Naive thymus-derived CD4-positive, alpha-beta T cell (primary cell): ENCODE measurements at regions not wholly inside any gene's neighbourhood (a gene's known extent, or its start where the extent isn't known, plus 50 kb on each side); places are given as distances from the start of the nearest gene placed in this dataset.

Source experiments
- ATAC-seq: fragments of 150-1000 bp; cut with Tn5 transposase; 2 replicates; pipeline ENCODE4 v1.10.0; 2021; ENCODE audit warnings: mild to moderate bottlenecking, moderate library complexity
- CTCF ChIA-PET: fragments of 350-600 bp; sonication (Branson Sonifier 250); formaldehyde crosslinking; loops from one replicate; lab custom pipeline; 2021; ENCODE audit warnings: antibody characterized with exemption; lab: Charles Lee
- POLR2A ChIA-PET: fragments of 350-600 bp; sonication (Branson Sonifier 250); formaldehyde crosslinking; loops from one replicate; lab custom pipeline; 2021; ENCODE audit warnings: antibody characterized with exemption, inconsistent platforms; lab: Charles Lee
- DNase-seq, 9 donors: peaks; one replicate each; pipeline versions ENCODE4 v3.0.0 to v3.0.0-alpha.2; 2020 to 2022; ENCODE audit warnings: mixed read lengths in 1 of 9
- H3K27ac ChIP-seq: one replicate; pipeline ENCODE4 v1.7.0; 2013; ENCODE audit warnings: mild to moderate bottlenecking, low read depth, low read length, moderate library complexity
- H3K27me3 ChIP-seq, 2 donors: one replicate each; pipeline ENCODE4 v1.7.0; 2013; ENCODE audit warnings: low read length in 2 of 2, mild to moderate bottlenecking in 2 of 2, moderate library complexity in 2 of 2; ENCODE audit not compliant: control insufficient read depth in 2 of 2, insufficient read depth in 2 of 2
- H3K36me3 ChIP-seq, 3 experiments: 1 replicate in 2 of 3; 2 replicates in 1 of 3; pipeline ENCODE4 v1.7.0; 2013; ENCODE audit warnings: low read length in 3 of 3, mild to moderate bottlenecking in 3 of 3, moderate library complexity in 1 of 3; ENCODE audit not compliant: insufficient read depth in 3 of 3, control insufficient read depth in 2 of 3
- H3K4me1 ChIP-seq, 2 donors: one replicate each; pipeline ENCODE4 v1.7.0; 2013; ENCODE audit warnings: low read length in 2 of 2, mild to moderate bottlenecking in 2 of 2, moderate library complexity in 1 of 2; ENCODE audit not compliant: control insufficient read depth in 2 of 2, insufficient read depth in 2 of 2
- H3K4me3 ChIP-seq: 2 replicates; pipeline ENCODE4 v1.7.0; 2013; ENCODE audit warnings: mild to moderate bottlenecking, low read length
- H3K9me3 ChIP-seq, 3 experiments: 1 replicate in 2 of 3; 2 replicates in 1 of 3; pipeline ENCODE4 v1.7.0; 2013; ENCODE audit warnings: low read length in 3 of 3; ENCODE audit not compliant: control insufficient read depth in 2 of 3
- H3K27ac Mint-ChIP-seq, 9 donors: one replicate each; pipeline ENCODE4 v1.8.0; 2020 to 2022; ENCODE audit warnings: mixed read lengths in 9 of 9, mild to moderate bottlenecking in 8 of 9, moderate library complexity in 5 of 9, inconsistent platforms in 2 of 9
- H3K27me3 Mint-ChIP-seq, 5 donors: one replicate each; pipeline ENCODE4 v1.8.0; 2021 to 2022; ENCODE audit warnings: mixed read lengths in 5 of 5, mild to moderate bottlenecking in 1 of 5
- H3K36me3 Mint-ChIP-seq, 5 donors: one replicate each; pipeline ENCODE4 v1.8.0; 2020 to 2022; ENCODE audit warnings: mixed read lengths in 5 of 5, mild to moderate bottlenecking in 3 of 5, inconsistent platforms in 1 of 5
- H3K4me1 Mint-ChIP-seq, 7 donors: one replicate each; pipeline ENCODE4 v1.8.0; 2020 to 2022; ENCODE audit warnings: mixed read lengths in 7 of 7, mild to moderate bottlenecking in 3 of 7, inconsistent platforms in 1 of 7
- H3K4me3 Mint-ChIP-seq, 10 donors: one replicate each; pipeline ENCODE4 v1.8.0; 2020 to 2022; ENCODE audit warnings: mild to moderate bottlenecking in 10 of 10, mixed read lengths in 10 of 10, moderate library complexity in 6 of 10, inconsistent platforms in 2 of 10
- H3K9me3 Mint-ChIP-seq, 11 donors: one replicate each; pipeline ENCODE4 v1.8.0; 2020 to 2022; ENCODE audit warnings: mixed read lengths in 11 of 11, mild to moderate bottlenecking in 4 of 11, inconsistent platforms in 1 of 11, moderate library complexity in 1 of 11
- intact Hi-C, 2 donors: fragments of 100-400 bp; cut with micrococcal nuclease; formaldehyde crosslinking; loops; one replicate each; pipeline ENCODE4 v1.15.1; 2023

- POLR2A ChIA-PET: no interaction called here
- H3K4me1 Mint-ChIP-seq: peaks cover 0 to 6% (median 0%) of the 10 kb centered on the region in 7 donors
Observed at GRCh38 chr7:21101541-21101940, 314.9 kb upstream of the SP8 start.

GRCh38 chr7:21103426-21104123 lies 316.9 kb upstream of the SP8 start:
- ATAC-seq (no peak), DNase-seq (no peak)
- H3K4me3 ChIP-seq: no peak overlapping the region
- H3K27me3 ChIP-seq: no peaks in the 10 kb centered on the region
- H3K36me3 Mint-ChIP-seq: no peaks in the 10 kb centered on the region
- no peaks in the 10 kb centered on the region for H3K4me1 ChIP-seq
- peaks cover 0 to 27% (median 18%) of the 10 kb centered on the region in 5 donors for H3K27me3 Mint-ChIP-seq
- no peaks in the 10 kb centered on the region for H3K9me3 ChIP-seq
- CTCF ChIA-PET: no interaction called here
- intact Hi-C loops: no loop called here
- POLR2A ChIA-PET: no interaction called here
- H3K27ac ChIP-seq: no peak overlapping the region
- H3K36me3 ChIP-seq: no peaks in the 10 kb centered on the region
- no peaks in the 10 kb centered on the region for H3K4me1 Mint-ChIP-seq
- peaks cover 0 to 2% (median 0%) of the 10 kb centered on the region in 11 donors for H3K9me3 Mint-ChIP-seq
- H3K4me3 Mint-ChIP-seq: no peak overlapping the region
- no peak overlapping the region for H3K27ac Mint-ChIP-seq

More at GRCh38 chr7:21101541-21101940, 314.9 kb upstream of the SP8 start:
- Mint-ChIP-seq H3K27me3 (peaks cover 0 to 30% (median 15%) of the 10 kb centered on the region in 5 donors), H3K27ac (no peak overlapping the region), H3K36me3 (peaks cover 0 to 4% (median 0%) of the 10 kb centered on the region in 5 donors), H3K9me3 (peaks cover 0 to 2% (median 0%) of the 10 kb centered on the region in 11 donors), H3K4me3 (no peak overlapping the region)
- H3K9me3 ChIP-seq: no peaks in the 10 kb centered on the region
- intact Hi-C loops: no loop called here
- H3K4me3 ChIP-seq: no peak overlapping the region
- DNase-seq: no peak
- H3K27me3 ChIP-seq: no peaks in the 10 kb centered on the region
- H3K36me3 ChIP-seq: no peaks in the 10 kb centered on the region
- H3K27ac ChIP-seq: no peak overlapping the region
- CTCF ChIA-PET: no interaction called here
- no peak for ATAC-seq
- H3K4me1 ChIP-seq: no peaks in the 10 kb centered on the region

GRCh38 chr7:21104124-21104500 lies 317.4 kb upstream of the SP8 start:
- intact Hi-C loops: no loop called here
- no peaks in the 10 kb centered on the region for H3K36me3 ChIP-seq
- no peaks in the 10 kb centered on the region for H3K4me1 ChIP-seq
- H3K9me3 Mint-ChIP-seq: peaks cover 0 to 2% (median 0%) of the 10 kb centered on the region in 11 donors
- H3K27ac ChIP-seq: no peak overlapping the region
- H3K4me3 ChIP-seq: no peak overlapping the region
- no peak overlapping the region for H3K4me3 Mint-ChIP-seq
- POLR2A ChIA-PET: no interaction called here
- DNase-seq (no peak), ATAC-seq (no peak)
- no peak overlapping the region for H3K27ac Mint-ChIP-seq
- H3K4me1 Mint-ChIP-seq: no peaks in the 10 kb centered on the region
- CTCF ChIA-PET: no interaction called here
- no peaks in the 10 kb centered on the region for H3K27me3 ChIP-seq
- H3K36me3 Mint-ChIP-seq: no peaks in the 10 kb centered on the region
- H3K9me3 ChIP-seq: no peaks in the 10 kb centered on the region
- peaks cover 0 to 27% (median 18%) of the 10 kb centered on the region in 5 donors for H3K27me3 Mint-ChIP-seq

- CTCF ChIA-PET: no interaction called here
- Mint-ChIP-seq H3K4me3 (no peak overlapping the region), H3K27ac (no peak overlapping the region), H3K9me3 (peaks cover 0 to 2% (median 0%) of the 10 kb centered on the region in 11 donors), H3K27me3 (peaks cover 0 to 27% (median 18%) of the 10 kb centered on the region in 5 donors), H3K36me3 (no peaks in the 10 kb centered on the region), H3K4me1 (no peaks in the 10 kb centered on the region)
- no peak for ATAC-seq
- no peak overlapping the region for H3K27ac ChIP-seq
- H3K4me3 ChIP-seq: no peak overlapping the region
- H3K27me3 ChIP-seq: no peaks in the 10 kb centered on the region
- no peak for DNase-seq
- H3K36me3 ChIP-seq: no peaks in the 10 kb centered on the region
- no peaks in the 10 kb centered on the region for H3K9me3 ChIP-seq
- H3K4me1 ChIP-seq: no peaks in the 10 kb centered on the region
- POLR2A ChIA-PET: no interaction called here
- intact Hi-C loops: no loop called here
Observed at GRCh38 chr7:21106296-21106732, 319.6 kb upstream of the SP8 start.

GRCh38 chr7:21107101-21107500 lies 320.4 kb upstream of the SP8 start:
- Histone ChIP-seq H3K27me3 (no peaks in the 10 kb centered on the region), H3K27ac (no peak overlapping the region), H3K4me1 (no peaks in the 10 kb centered on the region), H3K36me3 (no peaks in the 10 kb centered on the region), H3K4me3 (no peak overlapping the region), H3K9me3 (no peaks in the 10 kb centered on the region)
- DNase-seq (no peak), ATAC-seq (no peak)
- CTCF ChIA-PET: no interaction called here
- POLR2A ChIA-PET: no interaction called here
- H3K9me3 Mint-ChIP-seq: peaks cover 0 to 2% (median 0%) of the 10 kb centered on the region in 11 donors
- intact Hi-C loops: no loop called here
- H3K27ac Mint-ChIP-seq: no peak overlapping the region
- H3K36me3 Mint-ChIP-seq: no peaks in the 10 kb centered on the region
- H3K27me3 Mint-ChIP-seq: peaks cover 0 to 26% (median 17%) of the 10 kb centered on the region in 5 donors
- no peak overlapping the region for H3K4me3 Mint-ChIP-seq
- no peaks in the 10 kb centered on the region for H3K4me1 Mint-ChIP-seq

- Histone ChIP-seq H3K36me3 (no peaks in the 10 kb centered on the region), H3K9me3 (no peaks in the 10 kb centered on the region), H3K27ac (no peak overlapping the region), H3K4me3 (no peak overlapping the region), H3K4me1 (no peaks in the 10 kb centered on the region), H3K27me3 (no peaks in the 10 kb centered on the region)
- Mint-ChIP-seq H3K9me3 (peaks cover 0 to 2% (median 0%) of the 10 kb centered on the region in 11 donors), H3K4me1 (no peaks in the 10 kb centered on the region), H3K36me3 (no peaks in the 10 kb centered on the region), H3K4me3 (no peak overlapping the region), H3K27ac (no peak overlapping the region), H3K27me3 (peaks cover 0 to 24% (median 14%) of the 10 kb centered on the region in 5 donors)
- DNase-seq: no peak
- POLR2A ChIA-PET: no interaction called here
- no peak for ATAC-seq
- intact Hi-C loops: no loop called here
- CTCF ChIA-PET: no interaction called here
Observed at GRCh38 chr7:21108182-21108581, 319.7 kb upstream of the SP4 start.
